Spleen (tissue), 7 donors: ENCODE measurements at regions not wholly inside any gene's neighbourhood (a gene's known extent, or its start where the extent isn't known, plus 50 kb on each side); places are given as distances from the start of the nearest gene placed in this dataset.

Experiments
- CTCF ChIP-seq, 11 experiments: fragments of 200-600 bp in 7 of 11; fragments of 450-650 bp in 4 of 11; sonication (generic) in 4 of 11; IDR thresholded peaks in 8 of 11; conservative IDR thresholded peaks in 3 of 11; 1 replicate in 7 of 11; 2 replicates in 4 of 11; pipeline versions ENCODE4 v1.4.0 to v1.8.0; 2016 to 2021; ENCODE audit warnings: antibody characterized with exemption in 11 of 11, inconsistent platforms in 4 of 11, mild to moderate bottlenecking in 1 of 11
- POLR2A ChIP-seq, 3 donors: fragments of 450-650 bp; IDR thresholded peaks; one replicate each; pipeline ENCODE4 v1.5.1; 2017; ENCODE audit warnings: antibody characterized with exemption in 3 of 3, mild to moderate bottlenecking in 1 of 3
- POLR2AphosphoS5 ChIP-seq, 3 donors: sonication (generic); formaldehyde crosslinking; IDR thresholded peaks; one replicate each; pipeline ENCODE4 v1.5.1; 2017; ENCODE audit warnings: antibody characterized with exemption in 3 of 3
- donor health status: DM: no; HTN: no; CAD: no; lungs with moderate emphysema.
- donor health status: DM: no; HTN: no; CAD: no.
- donor health status: DM: no; HTN: no; CAD: no.

GRCh38 chr14:86321151-86321550 is 791.2 kb downstream of the FLRT2 start:
- TF ChIP-seq CTCF (IDR thresholded peaks at IDR 0.05 in 8 of 11, conservative IDR thresholded peaks at IDR 0.05 in 3 of 11) (no peak), POLR2A (IDR thresholded peaks at IDR 0.05) (no peak), POLR2AphosphoS5 (IDR thresholded peaks at IDR 0.05) (no peak)
